ENCODE measurements at regions not wholly inside any gene's neighbourhood (a gene's known extent, or its start where the extent isn't known, plus 50 kb on each side); places are given as distances from the start of the nearest gene placed in this dataset.

DNA sequence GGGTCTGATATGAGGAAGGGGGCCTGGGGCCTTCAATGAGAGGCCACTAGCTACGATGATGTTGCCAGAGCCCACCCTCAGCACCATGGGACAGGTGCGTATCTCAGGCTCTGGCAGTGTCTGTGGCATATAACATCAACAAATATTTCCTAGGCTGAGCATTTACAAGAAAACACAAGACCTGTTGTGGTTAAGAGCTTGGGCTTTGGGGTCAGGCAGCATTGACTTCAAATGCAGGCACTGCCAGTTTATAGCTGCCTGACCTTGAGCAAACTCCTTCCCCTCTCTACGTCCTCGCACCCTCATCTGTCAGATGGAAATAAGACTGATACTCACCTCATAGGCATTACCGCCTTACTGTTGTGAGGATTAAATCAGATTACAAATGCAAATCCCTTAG, 156.0 kb downstream of the KATNAL1 start:
- DNase-seq (ENCODE audit: low read depth), result peak; percentile 30

DNA sequence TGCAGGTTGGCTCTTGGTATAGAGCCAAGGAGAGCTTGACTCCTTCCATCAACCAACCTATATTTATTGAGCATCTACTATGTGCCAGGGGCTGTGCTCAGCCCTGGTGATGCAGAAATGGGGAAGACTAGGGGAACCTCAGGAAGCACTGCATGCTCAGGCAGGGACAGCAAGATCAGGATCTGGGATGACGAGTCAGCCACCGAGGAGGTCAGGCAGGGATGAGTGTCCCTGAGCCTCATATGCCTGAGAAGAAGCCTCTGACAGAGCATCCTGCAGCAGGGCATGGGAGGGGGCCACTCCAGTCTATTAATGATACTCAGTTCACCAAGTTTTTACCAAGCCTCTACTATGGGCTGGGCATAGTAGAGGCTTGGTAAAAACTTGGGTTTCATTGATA, 158.1 kb downstream of the KATNAL1 start:
- DNase-seq (ENCODE audit: low read depth), result no peak

DNA sequence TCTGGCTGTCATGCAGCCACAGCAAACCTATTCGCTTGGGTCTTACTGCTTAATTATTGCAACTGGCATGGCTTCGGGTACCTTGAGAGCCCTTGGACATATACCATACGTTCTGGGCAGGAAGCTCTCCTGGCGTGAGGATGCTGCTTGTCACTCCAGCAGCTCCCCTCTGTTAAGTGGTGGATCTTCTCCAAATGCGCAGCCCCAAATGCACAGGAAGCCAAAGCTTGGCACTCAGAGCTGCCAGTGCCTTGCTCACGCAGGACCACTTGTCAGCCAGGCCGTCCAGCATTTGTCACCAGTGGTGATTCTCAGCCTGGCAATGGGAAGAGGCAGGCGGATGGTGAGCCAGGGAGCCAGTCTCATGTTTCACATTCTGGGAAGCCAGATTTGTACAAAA, 158.6 kb downstream of the KATNAL1 start:
- no peak for DNase-seq (ENCODE audit: low read depth)

DNA sequence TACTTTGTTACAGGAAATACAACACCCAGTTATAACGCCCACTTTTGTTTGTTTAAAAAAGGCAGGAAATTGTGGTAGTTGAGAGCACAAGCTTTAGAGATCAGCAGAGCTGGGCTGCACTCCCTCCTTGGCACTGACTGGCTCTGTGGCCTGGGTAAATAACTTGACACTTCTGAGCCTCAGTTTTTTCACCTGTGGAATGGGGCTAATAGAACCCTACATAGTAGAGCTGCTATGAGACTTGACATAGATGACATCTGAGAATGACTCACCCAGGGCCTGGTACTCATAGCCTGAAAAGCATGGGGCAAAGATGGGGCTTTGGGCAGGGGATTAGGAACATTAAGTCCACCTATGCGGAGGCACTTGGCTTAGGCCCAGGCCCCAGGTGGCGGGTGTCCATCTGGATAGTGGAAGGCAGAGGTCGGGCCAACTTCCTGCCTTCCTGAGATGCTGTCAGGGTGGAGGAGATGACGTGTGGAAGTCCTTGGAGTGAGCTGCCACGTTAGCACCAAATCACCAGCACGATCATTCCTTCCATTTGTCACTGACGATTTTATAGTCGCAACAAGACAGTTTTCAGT, 159.1 kb downstream of the KATNAL1 start:
- DNase-seq (ENCODE audit: low read depth), result no peak

DNA sequence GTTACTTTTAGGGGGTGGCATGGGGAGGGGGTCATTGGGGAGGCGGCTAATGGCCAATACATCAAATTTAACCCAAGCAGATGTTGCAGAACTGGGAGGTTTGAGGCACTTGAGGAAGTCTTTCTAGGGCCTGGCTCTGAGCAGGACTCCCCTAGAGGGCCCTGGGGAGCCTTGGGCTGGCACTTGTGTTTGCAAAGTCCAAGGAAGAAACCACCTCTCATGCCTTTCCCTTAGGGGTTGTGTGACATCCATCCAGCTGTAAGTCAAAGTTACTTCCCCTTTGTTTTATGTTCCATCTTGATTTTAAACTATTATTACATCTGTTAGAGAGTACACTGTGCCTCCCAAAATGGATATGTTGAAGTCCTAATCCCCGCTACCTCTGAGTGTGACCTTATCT, 159.9 kb downstream of the KATNAL1 start:
- DNase-seq (ENCODE audit: low read depth), result no peak

DNA sequence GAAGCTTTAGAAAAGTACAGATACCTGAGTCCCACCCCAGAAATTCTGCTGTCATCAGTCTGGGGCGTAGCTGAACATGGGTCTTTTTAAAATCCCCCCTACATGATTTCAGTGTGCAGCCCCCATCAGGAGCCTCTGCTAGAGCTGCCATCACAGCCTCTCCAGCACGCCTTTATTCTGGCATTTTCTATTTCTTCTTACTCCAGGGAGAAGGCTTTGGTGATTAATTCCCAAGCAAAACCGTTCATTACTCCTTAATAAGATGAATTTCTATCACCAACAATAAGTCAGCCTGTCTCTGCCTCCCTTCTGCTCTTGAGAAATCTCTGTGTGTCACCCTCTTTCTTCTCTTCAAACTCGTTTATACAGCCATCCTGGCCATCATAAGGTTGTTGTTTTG, 160.3 kb downstream of the KATNAL1 start:
- DNase-seq (ENCODE audit: low read depth), result no peak

DNA sequence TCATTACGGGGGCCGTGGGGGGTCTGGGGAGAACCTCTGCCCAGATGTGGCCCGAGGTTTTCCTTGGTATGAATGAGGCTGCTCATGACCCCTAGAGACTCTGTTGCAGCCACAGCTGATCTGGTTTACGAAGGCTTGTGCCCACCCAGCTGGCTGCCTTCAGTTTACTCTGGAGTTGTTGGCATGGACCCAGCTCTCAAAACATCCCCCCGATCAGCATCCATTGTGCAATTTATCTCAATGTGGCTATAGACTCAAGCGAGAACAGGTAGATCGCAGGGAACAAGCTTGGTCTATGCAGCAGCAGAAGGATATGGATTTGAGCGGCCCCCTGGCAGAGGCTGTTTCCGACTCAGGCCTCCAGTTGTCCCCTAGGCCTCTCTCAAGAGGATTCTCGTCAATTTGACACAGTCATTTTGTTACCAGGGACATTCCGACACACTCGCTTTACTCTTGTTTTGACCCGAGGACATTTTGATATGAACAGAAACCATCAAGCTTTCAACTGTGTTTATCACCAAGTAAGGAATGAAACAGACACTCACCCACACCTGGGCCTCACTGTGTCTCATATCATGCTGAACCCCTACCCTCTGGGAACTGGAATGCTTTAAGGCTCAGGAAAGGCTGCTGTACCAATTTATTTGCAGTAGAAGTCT, 161.5 kb downstream of the KATNAL1 start:
- no peak for DNase-seq (ENCODE audit: low read depth)

DNA sequence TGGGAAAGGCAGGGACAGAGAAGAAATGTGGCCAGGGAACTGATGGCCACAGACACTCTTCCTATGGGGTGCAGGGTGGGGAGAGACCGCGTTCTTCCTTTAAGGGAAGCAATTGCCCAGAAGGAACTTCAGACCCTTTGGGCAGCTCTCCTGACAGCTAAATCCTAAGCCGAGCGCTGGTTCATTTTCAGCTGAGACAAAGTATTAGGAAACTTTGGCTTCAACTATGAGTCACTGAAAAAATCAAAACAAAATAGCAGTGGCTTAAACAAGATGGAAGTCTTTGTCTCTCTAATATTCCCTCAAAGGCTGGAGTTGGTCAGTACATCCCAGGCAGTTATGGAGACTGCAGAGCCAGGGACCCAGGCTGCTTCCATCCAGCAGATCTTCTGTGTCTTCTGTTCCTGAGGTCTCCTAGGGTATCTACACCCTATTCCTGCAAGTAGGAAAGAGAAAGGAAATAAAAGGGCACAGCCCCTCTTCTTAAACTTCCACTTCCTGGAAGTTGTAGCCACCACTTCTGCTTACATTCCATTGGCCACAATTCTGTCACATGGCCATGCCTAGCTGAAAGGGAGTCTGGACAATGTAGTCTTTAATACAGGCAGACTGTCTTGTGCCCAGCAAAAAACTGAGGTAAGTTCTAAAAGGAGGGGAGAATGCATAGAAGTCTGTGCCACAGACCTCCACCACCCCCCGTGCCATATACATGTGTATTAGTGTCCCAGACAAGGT, 163.5 kb downstream of the KATNAL1 start:
- peak; percentile 35 for DNase-seq (ENCODE audit: low read depth)

DNA sequence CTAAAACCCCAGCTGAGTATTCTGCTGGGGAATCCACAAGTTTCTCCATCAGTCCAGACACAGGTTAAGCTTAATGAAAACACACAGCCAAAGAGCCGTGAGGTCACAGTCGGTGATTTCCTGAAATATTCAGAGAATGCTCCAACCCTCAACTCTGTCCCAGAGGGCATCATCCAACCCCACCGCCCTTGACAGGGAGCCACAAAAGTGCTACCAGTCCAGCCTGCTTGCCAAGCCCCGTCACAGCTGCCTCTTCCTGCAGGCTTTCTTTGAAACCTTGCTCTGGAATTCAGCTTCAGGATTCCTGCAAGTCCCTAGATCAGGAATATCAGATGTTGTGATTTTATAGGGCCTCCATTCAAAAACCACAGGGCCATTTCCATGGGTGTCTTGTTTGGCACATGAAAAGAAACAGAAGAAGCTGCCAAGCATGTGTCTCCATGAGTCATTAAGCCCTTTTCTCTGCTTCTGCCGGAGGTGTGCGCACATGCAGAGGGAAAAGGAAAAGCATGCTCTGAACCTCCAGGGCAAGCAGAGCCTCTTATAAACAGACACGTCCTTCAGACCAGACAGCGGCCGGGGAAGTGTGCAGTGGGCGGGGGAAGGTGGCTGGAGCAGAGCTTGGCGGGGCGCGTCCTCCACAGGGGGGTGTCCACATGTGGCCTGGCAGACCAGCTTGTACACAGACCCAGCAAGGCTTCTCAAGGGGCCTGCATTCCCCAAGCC, 164.7 kb downstream of the KATNAL1 start:
- DNase-seq (ENCODE audit: low read depth), result peak; percentile 98

DNA sequence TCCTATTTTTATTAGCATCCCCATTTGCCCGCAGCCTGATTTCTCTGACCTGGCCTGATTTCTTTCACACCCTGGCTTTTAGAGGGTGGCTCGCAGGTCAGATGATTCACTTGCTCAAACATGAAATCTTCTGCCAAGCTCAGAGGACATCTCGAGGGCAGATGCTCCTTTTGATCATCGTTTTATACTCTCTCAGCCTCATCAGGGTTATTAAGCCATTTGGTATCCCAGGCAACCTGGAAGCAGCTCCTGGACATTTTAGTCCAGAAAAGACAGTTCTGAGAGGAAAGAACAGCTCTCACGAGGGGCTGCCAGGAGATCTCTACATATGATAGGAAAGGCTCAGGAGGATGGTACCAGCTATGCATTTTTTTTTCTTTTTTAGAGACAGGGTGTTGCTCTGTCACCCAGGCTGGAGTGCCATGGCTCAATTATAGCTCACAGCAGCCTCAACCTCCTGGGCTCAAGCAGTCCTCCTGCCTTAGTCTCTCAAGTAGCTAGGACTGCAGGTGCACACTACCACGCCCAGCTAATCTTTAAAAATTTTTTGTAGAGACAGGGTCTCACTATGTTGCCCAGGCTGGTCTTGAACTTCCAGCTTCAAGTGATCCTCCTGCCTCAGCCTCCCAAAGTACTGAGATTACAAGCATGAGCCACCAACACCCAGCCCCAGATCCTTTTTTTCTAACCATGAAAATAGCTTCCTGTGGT, 165.4 kb downstream of the KATNAL1 start:
- no peak for DNase-seq (ENCODE audit: low read depth)

DNA sequence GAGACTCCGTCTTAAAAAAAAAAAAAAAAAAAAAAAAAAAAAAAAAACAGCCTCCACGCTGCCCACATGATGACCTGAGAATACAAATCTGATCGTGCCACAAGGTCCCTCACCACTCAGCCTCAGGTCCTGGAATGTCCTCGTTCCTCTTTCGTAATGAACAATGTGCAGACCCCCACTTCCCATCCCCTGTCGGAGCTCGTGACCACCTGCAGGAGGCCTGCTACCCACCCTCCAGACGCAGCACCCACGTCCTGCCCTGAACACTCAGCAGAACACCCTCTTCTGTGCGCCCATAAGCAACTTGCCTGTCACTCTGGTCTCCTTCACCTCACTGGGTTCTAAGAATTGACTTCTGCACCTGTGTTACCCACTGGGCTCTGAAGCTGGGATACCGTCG, 166.4 kb downstream of the KATNAL1 start:
- no peak for DNase-seq (ENCODE audit: low read depth)

DNA sequence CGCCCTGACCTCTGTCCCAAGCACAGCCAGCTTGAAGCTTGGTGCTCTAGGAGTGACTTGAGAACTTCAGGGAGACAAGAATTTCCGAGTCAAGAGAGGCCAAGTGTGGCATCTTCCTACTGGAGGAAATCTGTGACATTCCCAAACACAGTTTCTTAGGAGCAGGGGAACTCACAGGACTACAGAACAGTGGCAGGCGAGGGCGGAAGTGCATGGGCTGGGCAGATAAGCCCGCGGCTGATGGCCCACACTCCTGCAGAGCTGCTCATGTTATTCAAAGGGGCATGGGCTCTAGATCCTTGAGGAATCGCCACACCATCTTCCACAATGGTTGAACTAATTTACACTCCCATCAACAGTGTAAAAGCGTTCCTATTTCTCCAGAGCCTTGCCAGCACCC, 168.8 kb downstream of the KATNAL1 start:
- no peak for DNase-seq (ENCODE audit: low read depth)

DNA sequence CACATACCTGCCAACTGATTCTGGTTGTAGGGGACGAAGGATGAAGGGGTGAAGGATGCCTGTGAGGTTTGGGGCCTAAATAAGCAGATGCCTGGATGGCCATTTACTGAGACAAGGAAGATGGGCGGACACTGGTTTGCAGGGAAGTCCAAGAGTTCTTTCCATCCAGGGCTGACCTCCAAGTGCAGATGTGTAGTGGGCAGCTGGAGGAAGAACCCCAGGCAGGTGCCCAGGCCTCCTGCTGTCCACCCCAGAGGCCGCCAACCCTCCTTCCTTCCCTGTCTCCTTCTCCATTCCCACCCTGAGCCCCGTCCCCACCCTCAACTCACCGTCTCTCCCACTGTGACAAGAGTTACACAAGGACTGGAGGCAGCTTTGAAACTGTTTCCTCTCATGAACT, 171.5 kb downstream of the KATNAL1 start:
- no peak for DNase-seq (ENCODE audit: low read depth)

DNA sequence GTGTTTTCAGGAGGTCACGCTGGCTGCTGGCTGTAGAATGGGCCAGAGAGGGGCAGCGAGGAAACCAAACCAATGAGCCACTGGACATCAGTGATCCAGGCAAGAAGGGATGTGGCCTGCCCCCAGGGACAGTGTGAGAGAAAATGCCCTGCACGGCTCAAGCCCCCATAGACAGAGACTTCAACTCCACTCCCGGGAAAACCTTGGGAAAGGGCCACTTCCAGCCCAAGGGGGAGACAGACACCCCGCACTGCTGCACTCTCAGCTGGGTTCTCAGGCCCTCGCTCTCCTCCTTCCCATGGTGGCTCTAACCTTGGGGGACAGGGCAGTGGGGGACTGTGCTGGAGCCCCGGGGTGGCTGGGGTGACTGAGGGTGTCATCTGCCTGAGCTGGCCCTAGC, 172.0 kb downstream of the KATNAL1 start:
- no peak for DNase-seq (ENCODE audit: low read depth)

DNA sequence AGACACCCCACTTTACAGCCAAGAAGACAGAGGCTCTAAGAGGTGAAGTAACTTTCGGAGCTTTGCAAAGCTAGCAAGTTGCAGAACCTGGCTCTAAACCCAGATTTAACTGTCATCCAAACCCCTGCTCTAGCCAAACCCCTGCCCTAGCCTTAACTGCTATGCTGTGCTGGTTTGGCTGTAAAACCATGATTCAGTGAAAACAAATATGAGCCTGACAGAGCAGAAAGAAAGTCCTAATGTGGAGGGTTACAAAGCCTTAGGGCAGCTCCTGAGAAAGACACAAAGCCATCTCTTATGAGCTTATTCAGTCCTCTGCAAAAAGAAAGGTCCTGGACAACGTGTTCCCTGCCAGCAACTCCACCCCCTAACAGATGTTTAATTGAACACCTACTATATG, 172.8 kb downstream of the KATNAL1 start:
- DNase-seq (ENCODE audit: low read depth), result no peak

DNA sequence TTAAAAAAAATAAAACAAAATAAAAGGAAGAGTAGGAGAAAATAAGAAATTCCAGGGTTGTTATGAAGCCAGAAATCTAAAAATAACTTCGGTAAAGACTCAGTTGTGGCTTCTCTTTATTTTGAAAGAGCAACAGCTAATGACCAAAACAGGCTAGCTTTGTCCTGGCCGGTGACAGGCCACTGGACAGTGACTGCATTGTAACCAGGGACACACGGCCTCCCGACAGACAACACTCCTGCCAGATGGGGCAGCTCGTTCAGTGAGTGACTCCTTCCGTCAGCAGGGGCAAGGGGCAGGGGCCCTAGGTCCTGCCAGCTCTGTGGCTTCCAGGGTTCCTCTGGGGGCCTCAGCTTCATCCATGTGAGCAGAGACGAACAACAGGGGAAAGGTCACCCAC, 173.4 kb downstream of the KATNAL1 start:
- peak; percentile 54 for DNase-seq (ENCODE audit: low read depth)

DNA sequence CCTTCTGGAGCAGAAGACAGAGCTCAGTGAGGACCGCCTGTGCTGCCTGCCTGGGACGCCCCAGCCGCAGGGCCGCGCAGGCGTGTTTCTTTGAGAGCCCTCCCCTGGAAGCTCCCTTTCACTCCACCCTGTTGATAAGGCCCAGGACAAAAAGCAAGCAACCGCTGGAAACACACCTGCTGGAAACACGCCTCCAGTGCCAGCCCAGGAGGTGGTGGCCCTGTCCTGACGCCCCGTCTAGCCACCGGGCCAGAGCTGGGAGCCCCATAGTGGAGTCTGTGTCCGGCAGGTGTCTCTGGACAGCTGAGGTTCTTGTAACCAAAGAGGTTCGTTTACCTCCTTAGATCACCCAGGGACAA, 173.8 kb downstream of the KATNAL1 start:
- peak; percentile 35 for DNase-seq (ENCODE audit: low read depth)

DNA sequence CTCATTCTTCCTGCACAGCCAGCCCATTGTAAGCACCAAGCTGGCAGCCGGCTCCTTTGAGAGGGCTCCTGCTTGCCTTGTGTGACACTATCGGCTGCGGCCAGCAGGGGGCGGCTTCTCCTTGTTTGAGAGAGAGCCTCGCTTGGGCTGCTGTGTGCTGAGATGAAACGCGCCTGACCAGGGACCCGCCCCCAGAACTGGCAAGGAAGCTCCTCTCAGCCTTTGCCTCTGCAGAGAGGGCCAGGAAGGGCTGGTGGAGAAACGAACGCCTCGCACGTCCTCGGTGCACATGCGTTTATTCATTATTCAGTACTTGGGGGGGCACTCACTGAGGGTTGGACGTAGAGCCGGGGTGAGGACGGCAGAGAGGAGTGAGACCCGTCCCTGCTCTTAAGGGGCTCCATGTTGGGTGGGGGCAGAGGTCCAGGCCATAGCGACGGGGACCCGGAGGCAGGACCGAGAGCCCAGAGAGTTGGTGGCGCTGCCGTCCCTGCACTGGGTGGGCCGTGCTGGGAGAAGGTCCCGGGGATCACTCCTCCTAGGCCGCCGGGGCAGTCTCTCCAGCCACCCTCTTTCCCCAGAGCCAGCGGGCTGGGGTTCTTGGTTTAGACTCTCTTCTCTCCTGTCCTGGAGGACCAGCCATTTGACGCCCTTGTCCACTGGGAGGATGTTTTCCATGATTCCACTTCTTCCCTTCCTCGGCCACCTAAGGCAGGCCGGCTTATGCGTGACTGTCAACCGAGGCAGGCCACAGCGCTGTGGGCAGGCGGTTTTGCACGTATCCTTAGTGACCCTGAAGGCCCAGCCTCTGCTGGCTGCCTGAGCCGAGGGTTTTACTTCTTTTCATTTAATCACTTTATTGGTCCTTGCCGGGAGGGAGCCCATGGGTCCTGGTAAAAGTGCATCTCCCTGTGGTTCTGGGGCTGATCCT, 174.5 kb downstream of the KATNAL1 start:
- peak; percentile 92 for DNase-seq (ENCODE audit: low read depth)

DNA sequence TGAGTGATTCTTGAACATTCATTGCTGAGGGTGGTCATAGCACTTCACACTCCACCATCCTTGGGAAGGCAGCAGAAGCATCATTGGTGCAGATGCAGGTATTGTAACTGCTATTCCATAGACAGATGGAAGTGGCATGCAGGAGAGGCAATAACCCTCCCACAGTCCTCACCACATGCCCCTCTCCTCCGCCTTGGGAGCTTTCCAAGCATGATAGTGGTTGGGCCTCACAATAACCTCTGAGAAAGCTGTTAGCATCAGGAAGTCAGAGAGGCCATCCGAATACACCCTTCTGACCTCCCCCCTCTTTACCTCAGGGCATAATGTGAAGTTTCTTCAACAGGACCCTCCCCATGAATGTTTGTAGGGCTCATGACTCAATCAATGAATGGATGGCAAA, 177.9 kb downstream of the KATNAL1 start:
- DNase-seq (ENCODE audit: low read depth), result no peak

DNA sequence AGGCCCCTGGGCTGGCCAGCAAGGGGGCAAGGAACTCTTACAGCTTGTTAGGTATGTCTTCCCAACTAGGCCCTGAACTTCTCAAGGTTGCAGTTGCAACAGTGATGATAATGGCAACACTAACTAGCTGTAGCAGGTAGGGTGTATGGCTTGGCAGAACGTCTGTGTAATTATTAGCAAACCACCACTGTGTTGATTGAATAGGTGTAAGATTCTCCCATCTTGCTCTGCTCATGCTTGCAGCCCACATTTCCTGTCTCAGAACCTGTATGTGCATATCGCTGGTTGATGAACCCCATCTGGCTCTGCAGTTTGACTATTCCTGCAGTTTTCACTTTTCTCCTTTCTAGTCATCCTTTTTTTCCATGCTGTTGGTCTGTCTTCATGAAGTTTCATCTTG, 178.8 kb downstream of the KATNAL1 start:
- DNase-seq (ENCODE audit: low read depth), result no peak

DNA sequence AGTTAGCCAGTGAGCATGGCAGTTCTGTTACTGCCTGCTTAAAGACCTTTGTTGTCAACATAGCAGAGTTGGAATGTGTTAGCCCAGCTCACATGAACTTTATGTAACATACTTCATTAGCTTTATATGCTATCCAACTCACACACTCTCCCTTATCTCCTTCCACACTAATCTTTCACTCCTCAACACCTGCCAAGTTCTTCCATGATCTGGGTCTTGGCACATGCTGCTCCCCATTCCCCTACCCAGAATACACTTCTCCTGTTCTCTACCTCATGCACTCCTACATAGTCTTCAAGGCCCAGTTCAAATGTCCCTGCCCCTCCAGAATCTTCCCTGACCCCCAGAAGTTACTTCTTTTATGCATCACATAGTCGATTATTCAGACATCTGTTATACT, 179.3 kb downstream of the KATNAL1 start:
- DNase-seq (ENCODE audit: low read depth), result no peak
